Spleen (tissue), 7 donors: ENCODE measurements at regions not wholly inside any gene's neighbourhood (a gene's known extent, or its start where the extent isn't known, plus 50 kb on each side); places are given as distances from the start of the nearest gene placed in this dataset.

Source experiments
- POLR2A ChIP-seq, 3 donors: fragments of 450-650 bp; IDR thresholded peaks; one replicate each; pipeline ENCODE4 v1.5.1; 2017; ENCODE audit warnings: antibody characterized with exemption in 3 of 3, mild to moderate bottlenecking in 1 of 3
- POLR2AphosphoS5 ChIP-seq, 3 donors: sonication (generic); formaldehyde crosslinking; IDR thresholded peaks; one replicate each; pipeline ENCODE4 v1.5.1; 2017; ENCODE audit warnings: antibody characterized with exemption in 3 of 3
- TF ChIP-seq, protein P1 (sequence below), 11 experiments: fragments of 200-600 bp in 7 of 11; fragments of 450-650 bp in 4 of 11; sonication (generic) in 4 of 11; IDR thresholded peaks in 8 of 11; conservative IDR thresholded peaks in 3 of 11; 1 replicate in 7 of 11; 2 replicates in 4 of 11; pipeline versions ENCODE4 v1.4.0 to v1.8.0; 2016 to 2021; ENCODE audit warnings: antibody characterized with exemption in 11 of 11, inconsistent platforms in 4 of 11, mild to moderate bottlenecking in 1 of 11
- donor health status: DM: no; HTN: no; CAD: no; lungs with moderate emphysema.
- donor health status: DM: no; HTN: no; CAD: no.
- donor health status: DM: no; HTN: no; CAD: no.

DNA sequence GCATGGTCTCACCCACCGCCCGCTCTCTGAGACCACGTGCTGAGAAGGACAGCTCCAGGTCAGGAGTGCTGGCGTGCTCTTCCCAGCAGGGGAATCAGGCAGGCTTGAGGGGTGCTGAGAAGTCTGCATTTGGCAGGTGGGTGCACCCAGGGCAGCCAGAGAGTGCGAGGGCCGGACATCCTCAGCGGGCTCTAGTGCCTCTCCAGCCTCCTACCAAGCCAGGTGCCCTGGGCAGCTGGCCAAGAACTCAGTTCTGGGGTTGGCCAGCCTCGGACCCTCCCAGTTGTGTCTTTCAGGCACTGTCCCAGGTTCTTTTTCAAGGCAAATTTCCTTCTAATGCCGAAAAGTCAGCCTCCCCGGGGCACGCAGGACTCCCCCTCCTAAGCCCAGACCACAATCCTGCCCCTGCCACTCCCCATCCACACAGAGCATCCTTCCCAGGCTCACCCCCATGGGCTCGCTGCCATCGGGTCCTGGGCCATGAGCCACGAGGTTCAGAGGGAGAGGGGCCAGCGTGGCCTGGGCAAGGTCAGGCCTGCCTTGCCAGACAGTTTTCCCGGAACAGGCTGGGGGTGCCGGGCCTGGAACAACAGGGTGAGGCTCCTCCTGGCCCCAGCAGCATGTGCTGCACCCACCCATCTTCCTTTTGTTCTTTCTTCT, 52.2 kb upstream of the GPC1 start:
- TF ChIP-seq, protein P1, sequence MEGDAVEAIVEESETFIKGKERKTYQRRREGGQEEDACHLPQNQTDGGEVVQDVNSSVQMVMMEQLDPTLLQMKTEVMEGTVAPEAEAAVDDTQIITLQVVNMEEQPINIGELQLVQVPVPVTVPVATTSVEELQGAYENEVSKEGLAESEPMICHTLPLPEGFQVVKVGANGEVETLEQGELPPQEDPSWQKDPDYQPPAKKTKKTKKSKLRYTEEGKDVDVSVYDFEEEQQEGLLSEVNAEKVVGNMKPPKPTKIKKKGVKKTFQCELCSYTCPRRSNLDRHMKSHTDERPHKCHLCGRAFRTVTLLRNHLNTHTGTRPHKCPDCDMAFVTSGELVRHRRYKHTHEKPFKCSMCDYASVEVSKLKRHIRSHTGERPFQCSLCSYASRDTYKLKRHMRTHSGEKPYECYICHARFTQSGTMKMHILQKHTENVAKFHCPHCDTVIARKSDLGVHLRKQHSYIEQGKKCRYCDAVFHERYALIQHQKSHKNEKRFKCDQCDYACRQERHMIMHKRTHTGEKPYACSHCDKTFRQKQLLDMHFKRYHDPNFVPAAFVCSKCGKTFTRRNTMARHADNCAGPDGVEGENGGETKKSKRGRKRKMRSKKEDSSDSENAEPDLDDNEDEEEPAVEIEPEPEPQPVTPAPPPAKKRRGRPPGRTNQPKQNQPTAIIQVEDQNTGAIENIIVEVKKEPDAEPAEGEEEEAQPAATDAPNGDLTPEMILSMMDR (IDR thresholded peaks at IDR 0.05 in 8 of 11, conservative IDR thresholded peaks at IDR 0.05 in 3 of 11), result no peak
- TF ChIP-seq POLR2AphosphoS5 (IDR thresholded peaks at IDR 0.05) (no peak), POLR2A (IDR thresholded peaks at IDR 0.05) (no peak)
